CD1c-positive myeloid dendritic cell (primary cell): ENCODE measurements at regions not wholly inside any gene's neighbourhood (a gene's known extent, or its start where the extent isn't known, plus 50 kb on each side); places are given as distances from the start of the nearest gene placed in this dataset.
"Not testable (repeated sequence)": the region's sequence is repeated elsewhere in the genome, so short reads cannot be mapped to it uniquely, and the experiment has no call there.

Experiments used
- DNase-seq: peaks from one replicate; pipeline ENCODE4 v3.0.0-alpha.2; 2016; ENCODE audit errors: extremely low spot score

DNA sequence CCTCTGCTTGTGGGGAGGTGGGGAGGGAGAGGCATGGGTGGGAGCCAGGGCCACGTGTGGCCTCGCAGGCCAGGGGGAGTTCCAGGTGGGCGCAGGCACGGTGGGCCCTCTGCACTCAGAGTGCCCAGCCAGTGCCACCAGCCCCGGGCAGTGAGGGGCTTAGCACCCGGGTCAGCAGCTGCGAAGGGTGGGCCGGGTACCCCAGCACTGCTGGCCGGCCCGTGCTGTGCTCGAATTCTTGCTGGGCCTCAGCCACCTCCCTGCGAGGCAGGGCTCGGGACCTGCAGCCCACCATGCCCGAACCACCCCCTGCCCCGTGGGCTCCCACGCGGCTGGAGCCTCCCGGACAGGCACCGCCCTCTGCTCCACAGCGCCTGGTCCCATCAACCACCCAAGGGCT, 1277.2 kb downstream of the JRKL start:
- DNase-seq = no peak

DNA sequence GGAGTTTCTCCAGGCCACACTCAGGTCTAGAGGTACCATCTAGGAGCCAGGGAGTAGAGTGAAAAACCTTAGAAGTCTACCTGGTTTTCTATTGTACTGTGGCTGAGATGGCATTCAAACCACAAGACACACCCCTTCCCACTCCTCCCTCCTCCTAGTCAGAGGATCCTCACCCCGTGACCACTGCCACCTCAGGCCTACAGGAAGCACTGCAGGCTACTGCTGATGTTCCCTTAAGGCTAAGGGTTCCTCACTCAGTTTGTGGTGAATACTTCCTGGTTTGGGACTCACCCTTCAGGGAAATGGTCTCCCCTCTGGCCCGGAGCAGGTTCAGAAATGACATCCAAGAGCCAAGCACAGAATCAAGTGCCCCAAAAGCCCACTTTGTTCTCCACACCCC, 1293.9 kb downstream of the JRKL start:
- DNase-seq = no peak

DNA sequence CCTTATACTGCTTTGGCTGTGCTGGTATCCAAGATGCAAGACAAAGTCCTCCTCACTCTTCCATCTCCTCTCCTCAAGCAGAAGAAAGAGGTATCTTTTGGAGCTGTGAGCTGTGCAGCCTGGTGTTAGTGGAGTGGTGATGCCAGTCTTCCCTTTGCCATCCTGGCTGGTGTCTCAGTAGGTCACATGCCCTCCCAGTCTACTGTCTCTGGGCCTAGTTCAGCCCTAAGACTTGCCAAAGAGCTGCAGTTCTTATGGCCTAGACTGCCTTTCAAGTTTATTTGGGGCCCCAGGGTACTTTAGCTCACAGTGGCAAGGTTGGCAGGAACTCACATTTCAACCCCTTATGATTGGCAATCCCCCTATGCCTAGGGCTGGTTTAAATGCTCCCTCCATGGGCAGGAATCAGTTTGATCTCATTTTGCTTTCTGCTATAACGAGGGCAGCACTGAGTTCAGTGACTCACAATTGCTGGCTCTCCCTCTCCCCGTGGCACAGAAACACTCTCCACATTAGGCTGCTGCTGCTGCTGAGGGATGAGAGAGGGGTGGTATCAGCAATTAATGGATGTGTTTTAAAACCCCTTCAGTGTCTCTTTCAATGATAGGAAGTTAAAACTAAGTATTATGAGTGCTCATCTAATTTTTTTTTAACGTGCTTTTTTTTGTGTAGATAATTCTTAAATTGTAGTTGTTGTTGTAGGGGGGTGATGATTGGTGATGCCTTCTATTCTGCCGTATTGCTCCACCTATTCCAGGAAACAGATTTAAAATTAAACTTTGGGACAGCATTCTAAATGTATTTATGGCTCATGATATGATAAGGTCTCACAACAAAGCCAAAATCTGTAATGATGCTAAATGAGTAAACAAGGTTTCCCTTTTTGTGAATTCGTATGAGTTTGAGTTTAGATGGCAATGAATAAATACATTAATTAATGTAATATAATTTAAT, 1295.0 kb downstream of the JRKL start:
- no peak for DNase-seq

DNA sequence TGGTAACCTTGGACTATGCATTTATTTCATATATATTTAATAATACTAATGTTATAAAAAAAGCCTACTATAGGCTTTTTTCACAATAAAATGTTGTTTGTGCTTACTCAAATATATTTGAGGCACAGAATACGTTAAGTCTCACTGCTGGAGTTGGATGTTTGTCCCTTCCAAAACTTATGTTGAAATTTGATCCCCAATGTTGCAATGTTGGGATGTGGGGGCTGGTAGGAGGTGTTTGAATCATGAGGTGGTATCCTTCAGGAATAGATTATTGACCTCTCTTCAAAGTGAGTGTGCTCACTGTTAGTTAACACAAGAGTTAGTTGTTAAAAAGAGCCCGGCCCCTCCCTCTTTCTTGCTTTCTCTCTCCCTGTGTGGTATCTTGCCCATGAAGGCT, 1295.9 kb downstream of the JRKL start:
- no peak for DNase-seq

DNA sequence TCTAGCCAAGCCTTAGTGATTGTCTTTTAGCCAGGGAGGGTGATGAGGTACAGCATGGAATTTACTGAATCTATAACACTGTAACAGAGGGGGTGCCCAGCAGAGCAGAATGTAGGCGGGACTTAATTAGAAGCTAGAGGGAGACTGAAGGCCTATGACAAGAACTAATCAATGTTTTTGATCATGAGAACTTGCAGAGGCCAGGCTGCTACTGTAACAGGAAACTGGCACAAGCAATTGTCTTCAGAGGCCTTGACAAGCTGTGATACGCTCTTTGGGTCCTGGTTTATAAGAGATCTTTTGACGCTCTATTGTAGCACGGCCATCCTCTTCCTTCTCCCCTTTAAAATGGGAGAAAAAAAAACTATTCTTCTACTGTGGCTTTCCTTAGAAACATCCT, 1297.3 kb downstream of the JRKL start:
- no peak for DNase-seq

DNA sequence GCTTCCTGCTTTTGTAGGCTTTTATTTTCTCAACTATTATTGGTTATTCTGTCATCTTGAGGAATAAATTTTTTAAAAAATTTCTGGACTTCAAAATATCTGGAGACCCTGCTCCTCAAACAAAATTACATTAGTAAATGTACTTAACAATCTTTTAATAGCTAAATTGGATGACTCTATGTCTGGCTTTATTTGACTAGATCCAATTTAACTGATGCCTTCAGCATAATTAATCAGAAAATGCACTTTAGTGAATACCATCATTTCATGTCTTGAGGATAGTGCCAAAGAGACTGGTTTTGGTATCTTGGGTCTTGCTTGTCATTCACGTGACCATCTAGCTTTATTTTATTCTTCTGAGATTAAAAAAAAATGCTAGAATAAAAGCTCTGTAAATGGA, 1301.2 kb downstream of the JRKL start:
- DNase-seq = no peak

DNA sequence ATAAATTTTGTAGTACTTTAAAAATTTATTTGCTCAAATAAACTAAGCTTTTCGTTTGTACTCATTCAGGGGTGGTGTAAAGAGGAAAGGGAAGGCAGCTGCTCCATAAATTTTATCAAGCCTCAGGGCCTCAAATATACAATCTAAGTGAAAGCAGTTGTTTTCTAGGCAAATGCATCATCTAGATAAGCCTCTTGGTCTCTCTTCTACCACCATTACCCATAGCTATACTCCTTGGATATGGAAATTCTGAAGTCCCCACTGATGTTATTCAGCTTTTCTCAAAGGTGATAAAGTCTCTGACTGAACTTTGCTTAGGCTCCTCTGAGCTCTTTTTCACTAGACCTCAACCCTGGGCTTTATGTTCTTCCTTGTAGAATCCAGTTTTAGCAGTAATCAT, 1313.1 kb downstream of the JRKL start:
- no peak for DNase-seq

DNA sequence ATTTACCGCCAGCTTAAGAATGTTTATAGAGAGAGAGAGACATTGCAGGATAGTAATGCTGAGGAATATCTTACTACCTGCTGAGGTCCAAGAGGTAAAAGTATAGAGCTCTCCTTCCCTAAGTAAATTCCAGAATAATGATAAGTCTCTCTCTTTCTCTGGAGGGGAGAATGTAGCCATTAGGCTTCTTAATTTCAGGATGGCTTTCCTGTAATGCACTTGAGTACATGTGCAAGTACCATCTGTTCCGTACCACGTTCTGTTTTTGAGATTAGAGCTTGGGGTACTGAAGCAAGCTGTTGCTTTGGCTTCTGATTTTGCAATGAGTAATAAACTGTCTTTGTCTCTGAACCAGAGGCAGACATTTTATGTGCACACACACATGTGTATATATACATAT, 1314.0 kb downstream of the JRKL start:
- no peak for DNase-seq

DNA sequence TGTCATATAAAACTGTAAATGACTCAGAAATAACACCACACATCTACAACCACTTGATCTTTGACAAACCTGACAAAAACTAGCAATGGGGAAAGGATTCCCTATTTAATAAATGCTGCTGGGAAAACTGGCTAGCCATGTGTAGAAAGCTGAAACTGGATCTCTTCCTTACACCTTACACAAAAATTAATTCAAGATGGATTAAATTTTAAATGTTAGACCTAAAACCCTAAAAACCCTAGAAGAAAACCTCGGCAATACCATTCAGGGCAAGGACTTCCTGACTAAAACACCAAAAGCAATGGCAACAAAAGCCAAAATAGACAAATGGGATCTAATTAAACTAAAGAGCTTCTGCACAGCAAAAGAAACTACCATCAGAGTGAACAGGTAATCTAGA, 1315.3 kb upstream of the CNTN5 start:
- not testable (repeated sequence) for DNase-seq

DNA sequence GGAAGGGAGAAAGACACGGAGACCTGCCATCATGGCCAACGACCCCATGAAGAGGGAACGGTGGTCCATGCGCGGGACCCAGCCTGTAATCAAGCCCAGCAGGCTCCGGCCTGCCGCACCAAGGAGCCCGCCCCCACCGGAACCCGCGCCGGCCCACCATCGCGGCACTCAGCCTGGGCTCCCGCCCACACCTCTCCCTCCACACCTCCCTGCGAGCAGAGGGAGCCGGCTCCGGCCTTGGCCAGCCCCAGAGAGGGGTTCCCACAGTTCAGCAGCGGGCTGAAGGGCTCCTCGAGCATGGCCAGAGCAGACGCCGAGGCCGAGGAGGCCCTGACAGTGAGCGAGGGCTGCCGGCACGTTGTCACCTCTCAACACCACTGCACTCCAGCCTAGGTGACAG, 1302.8 kb upstream of the CNTN5 start:
- no peak for DNase-seq

DNA sequence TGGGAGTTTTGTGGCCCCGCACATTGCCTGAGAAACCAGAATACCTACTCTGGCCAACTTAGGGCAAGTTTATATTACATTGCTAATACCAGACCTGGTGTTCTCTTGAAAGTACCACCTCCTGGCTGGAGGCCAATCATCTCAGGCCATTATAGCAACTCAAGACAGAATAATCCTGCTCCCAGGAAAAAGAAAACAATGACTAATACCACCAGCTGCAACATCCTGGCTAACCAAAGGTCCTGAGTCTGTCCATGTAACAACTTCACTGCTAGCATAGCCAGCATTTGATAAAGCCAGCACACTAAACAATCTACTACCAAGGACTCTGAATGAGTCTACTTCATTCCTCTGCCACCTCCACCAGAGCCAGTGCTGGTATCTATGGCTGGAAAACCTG, 1298.7 kb upstream of the CNTN5 start:
- no peak for DNase-seq

DNA sequence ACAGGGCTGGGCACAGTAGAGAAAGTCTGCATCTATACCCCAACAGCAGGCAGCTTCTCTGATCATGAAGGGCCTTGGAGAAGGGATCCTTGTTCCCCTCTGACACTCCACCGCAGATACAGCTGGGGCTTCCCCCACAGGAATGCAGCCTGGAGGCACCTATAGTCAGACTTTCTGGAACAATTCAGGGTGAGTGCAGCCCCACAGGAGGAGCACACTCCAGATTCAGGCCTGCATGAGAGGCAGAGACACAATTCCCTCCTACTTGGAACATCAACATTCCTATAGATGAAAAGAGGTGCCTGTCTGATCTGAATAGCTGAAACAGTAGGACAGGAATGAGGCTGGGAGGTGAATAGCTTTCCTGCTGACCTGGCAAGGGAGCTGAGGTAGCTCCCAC, 1298.0 kb upstream of the CNTN5 start:
- DNase-seq = no peak

DNA sequence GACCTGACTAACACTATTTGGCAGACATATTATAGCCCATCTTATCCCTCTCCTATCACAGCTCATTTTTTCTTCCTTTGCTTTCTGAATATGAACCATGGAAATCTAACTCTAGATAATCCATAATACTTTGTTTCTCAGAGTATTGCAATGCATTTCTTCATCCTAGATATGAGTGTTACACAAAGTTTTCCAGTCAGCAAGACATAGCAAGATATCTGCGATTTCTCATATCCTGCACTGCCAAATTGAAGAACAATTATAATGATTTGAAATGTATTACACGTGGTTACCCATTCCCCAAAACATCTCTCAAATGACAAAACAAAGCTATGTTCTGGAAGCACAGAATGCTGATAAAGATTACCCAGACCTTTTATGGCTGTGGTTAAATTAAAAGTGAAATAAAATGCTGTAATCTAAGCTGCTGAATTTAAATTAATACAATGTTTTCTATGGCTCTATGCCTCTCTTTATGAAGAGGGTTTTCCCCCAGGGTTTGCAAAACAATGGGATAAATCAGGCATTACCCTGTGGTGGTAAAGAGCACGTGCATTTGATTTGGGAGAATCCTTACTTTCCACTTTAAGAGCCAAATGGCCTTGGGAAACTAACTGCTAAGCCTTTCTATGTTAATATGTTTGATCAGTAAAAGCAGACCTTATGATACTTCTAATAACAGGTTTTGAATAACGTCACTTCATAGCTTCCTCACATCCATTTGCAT, 1291.0 kb upstream of the CNTN5 start:
- DNase-seq = no peak

DNA sequence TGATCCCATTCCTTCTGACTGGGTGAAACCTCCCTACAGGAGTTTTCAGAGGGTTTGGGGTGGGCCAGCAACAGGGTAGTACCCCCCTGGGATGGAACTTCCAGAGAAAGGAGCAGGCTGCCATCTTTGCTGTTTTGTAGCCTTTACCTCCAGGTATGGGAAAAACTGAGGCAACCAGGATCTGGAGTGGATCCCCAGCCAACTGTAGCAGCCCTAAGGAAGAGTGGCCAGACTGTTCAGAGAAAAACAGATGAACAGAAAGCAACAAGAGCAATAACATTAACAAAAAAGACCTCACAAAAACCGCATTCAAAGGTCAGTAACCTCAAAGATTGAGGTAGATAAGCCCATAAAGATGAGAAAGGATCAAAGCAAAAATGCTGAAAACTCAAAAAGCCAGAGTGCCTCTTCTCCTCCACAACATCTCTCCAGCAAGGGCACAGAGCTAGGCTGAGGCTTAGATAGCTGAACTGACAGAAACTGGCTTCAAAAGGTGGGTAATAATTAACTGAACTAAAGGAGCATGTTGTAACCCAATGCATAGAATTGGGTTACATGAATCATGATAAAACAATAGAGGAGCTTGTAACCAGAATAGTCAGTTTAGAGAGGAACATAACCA, 1288.6 kb upstream of the CNTN5 start:
- DNase-seq = no peak

DNA sequence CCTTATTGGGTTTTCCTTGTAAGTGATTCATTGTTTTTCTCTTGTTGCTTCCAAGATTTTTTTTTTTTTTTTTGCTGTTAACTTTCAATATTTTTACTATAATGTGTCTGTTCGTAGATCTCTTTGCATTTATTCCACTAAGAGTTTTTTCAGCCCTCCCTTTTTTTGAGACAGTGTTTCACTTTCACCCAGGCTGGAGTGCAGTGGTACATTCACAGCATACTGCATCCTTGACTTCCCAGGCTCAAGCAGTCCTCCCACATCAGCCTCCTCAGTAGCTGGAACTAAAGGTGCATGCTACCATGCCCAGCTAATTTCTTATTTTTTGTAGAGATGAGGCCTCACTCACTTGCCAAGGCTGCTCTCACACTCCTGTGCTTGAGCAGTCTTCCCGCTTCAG, 1282.0 kb upstream of the CNTN5 start:
- DNase-seq = no peak

DNA sequence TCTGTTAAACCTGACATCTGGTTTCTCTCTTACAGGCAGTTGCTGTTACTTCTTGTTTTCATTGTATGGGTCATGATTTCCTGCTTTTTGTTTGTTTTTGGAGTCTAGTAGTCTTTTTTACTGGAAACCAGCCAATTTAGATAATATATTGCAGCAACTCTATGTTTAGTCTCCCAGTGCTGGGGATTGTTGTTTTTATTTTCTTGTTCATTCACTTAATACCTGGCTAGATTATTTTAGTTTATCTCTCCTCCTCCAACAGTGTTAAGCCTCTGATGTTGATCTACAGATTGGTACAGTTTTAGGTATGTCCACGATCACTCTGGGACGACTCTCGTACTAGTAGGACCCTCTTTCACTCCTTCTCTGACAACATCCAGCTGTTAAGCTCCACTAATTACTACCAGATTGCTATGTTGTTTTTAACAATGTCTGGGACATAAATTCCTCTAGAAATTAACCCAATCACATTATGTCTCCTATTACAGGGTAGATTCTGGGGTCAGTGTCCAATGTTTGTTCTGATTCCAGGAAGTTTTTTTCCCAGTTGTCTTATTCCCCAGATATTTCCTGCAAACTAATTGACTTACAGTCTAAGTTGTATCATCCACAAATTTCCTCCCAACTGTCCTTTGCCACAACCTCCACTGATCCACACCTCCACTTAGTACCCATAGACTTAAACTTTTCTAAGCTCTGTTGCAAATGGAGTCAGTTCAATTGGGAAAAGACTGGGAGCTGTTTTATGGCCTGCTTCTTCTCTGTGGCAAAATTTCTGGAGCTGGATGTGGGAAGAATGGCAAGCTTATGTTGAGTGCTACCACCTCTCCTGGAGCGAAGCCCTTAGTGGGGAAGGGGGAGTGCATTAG, 1280.6 kb upstream of the CNTN5 start:
- no peak for DNase-seq

DNA sequence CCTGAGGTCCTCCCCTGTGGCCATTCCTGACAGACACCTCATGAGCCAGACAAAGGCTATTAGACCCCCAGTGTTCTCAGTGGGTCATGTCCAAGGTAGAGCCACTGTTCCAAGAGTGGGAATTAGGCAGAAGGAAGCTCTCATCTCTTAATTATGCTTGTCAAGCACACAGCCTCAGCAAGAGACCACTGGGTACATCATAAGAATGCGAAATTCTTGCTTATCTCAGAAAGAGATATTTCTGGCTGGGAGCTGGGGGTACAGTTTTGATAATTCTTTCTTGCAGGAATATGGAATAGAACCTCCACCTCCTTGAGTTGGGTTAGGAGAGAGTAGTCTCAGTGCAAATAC, 1280.0 kb upstream of the CNTN5 start:
- no peak for DNase-seq

DNA sequence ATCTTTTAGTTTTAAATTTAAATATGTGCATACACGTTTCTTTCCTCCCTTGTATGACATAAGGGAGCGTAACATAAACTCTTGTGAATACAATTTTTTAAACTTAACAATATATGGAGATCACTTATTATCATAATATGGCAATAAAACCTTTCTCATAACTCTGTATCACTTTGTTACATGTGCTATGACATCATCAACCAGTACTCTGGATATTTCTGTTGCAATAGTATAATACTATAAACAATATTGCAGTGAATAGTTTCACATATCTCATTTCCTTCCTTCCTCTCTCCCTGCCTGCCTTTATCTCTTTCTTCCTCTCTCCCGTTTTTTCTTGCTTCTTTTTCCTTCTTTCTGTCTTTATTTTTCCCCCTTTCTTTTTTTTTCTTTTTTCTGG, 1278.0 kb upstream of the CNTN5 start:
- no peak for DNase-seq

DNA sequence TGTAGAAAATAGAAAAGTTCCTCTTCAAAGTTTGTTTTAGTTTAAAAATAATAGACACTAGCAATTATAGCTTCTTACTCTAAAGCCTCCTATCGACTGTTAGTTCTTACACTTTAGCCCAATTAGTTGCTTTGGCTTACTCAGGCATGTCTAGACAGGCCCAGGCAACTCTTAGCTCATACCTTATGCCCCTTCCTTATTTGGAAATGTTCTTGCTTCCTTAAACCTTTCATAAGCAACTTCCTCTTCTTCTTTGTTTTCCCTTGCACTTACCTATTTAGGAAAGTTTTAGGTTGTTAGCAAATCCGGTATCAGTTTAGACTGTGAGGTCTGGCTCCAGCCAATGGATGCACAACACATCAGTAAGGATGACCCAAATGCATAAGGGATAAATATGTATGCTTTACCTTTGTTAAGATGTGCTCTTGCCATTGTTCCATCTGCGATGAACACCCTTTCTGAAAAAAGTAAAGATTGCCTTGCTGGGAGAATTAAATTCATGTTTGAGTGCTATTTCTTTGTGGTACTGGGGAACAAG, 1277.5 kb upstream of the CNTN5 start:
- no peak for DNase-seq

DNA sequence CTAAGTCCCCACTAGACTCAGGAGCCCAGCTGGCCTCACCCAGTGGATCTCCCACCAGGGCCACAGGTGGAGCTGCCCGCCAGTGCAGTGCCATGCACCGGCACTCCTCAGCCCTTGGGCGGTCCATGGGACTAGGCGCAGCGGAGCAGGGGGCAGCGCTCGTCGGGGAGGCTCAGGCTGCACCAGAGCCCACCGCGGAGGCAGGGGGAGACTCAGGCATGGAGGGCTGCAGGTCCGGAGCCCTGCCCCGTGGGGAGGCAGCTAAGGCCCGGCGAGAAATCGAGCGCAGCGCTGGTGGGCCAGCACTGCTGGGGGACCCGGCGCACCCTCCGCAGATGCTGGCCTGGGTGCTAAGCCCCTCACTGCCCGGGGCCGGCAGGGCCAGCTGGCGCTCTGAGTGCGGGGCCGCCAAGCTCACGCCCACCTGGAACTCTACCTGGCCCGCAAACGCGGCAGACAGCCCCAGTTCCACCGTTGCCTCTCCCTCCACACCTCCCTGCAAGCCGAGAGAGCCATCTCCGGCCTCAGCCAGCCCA, 1275.2 kb upstream of the CNTN5 start:
- DNase-seq = no peak

DNA sequence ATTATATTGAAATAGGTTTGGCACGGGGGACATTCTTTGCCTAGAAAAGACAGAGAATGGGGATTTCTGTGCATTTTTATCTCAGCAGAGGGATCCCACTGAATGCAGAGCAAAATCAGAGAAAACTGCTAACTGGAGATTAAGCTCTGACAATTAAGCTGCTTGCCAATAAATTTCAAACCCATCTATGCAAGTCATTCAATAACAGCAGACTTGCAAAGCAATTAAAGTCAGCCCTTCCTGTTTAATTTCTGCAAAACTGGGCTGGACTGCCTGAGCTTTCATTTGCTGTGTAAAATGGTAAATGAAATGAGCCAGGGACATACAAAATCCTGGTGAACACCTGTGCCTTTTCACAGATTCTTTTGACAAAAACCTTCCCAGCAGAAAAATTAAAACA, 1273.9 kb upstream of the CNTN5 start:
- DNase-seq = no peak
